NCI-H82 (cell line): ENCODE measurements at regions not wholly inside any gene's neighbourhood (a gene's known extent, or its start where the extent isn't known, plus 50 kb on each side); places are given as distances from the start of the nearest gene placed in this dataset.
"Not testable (repeated sequence)": the region's sequence is repeated elsewhere in the genome, so short reads cannot be mapped to it uniquely, and the experiment has no call there.

Source experiments
- DNase-seq: peaks from one replicate; lab custom pipeline; 2025; lab: John Stamatoyannopoulos, UW

GRCh38 chr9:13814647-13815400 is 499.1 kb downstream of the NFIB start:
- peak; percentile 32 for DNase-seq

GRCh38 chr9:13811876-13812275 is 502.1 kb downstream of the NFIB start:
- DNase-seq = no peak

GRCh38 chr9:13810510-13810909 is 503.4 kb downstream of the NFIB start:
- DNase-seq = no peak

- DNase-seq = no peak
Observed at GRCh38 chr9:13809401-13809800, 504.5 kb downstream of the NFIB start.

GRCh38 chr9:13807118-13807517 is 506.8 kb downstream of the NFIB start:
- DNase-seq = no peak

- no peak for DNase-seq
Observed at GRCh38 chr9:13806714-13807113, 507.2 kb downstream of the NFIB start.

GRCh38 chr9:13805546-13805945 is 508.4 kb downstream of the NFIB start:
- no peak for DNase-seq

GRCh38 chr9:13804532-13804931 is 509.4 kb downstream of the NFIB start:
- DNase-seq = no peak

- DNase-seq = no peak
Observed at GRCh38 chr9:13800776-13801175, 513.2 kb downstream of the NFIB start.

GRCh38 chr9:13797701-13798100 is 516.2 kb downstream of the NFIB start:
- DNase-seq = not testable (repeated sequence)

GRCh38 chr9:13791816-13792215 is 512.3 kb upstream of the MPDZ start:
- no peak for DNase-seq

- no peak for DNase-seq
Observed at GRCh38 chr9:13790055-13790454, 510.6 kb upstream of the MPDZ start.

- no peak for DNase-seq
Observed at GRCh38 chr9:13787234-13787833, 507.8 kb upstream of the MPDZ start.

GRCh38 chr9:13786711-13787110 is 507.2 kb upstream of the MPDZ start:
- DNase-seq = no peak

- no peak for DNase-seq
Observed at GRCh38 chr9:13786131-13786530, 506.6 kb upstream of the MPDZ start.

GRCh38 chr9:13779106-13779505 is 499.6 kb upstream of the MPDZ start:
- DNase-seq = no peak

- no peak for DNase-seq
Observed at GRCh38 chr9:13778631-13779030, 499.1 kb upstream of the MPDZ start.

- DNase-seq = no peak
Observed at GRCh38 chr9:13770956-13771355, 491.5 kb upstream of the MPDZ start.

- DNase-seq = no peak
Observed at GRCh38 chr9:13769641-13770040, 490.1 kb upstream of the MPDZ start.

- no peak for DNase-seq
Observed at GRCh38 chr9:13769006-13769405, 489.5 kb upstream of the MPDZ start.

- DNase-seq = no peak
Observed at GRCh38 chr9:13762209-13762608, 482.7 kb upstream of the MPDZ start.

- DNase-seq = no peak
Observed at GRCh38 chr9:13759551-13759950, 480.1 kb upstream of the MPDZ start.

GRCh38 chr9:13758936-13759335 is 479.4 kb upstream of the MPDZ start:
- peak; percentile 26 for DNase-seq

- no peak for DNase-seq
Observed at GRCh38 chr9:13756943-13757342, 477.5 kb upstream of the MPDZ start.
